ENCODE measurements at regions not wholly inside any gene's neighbourhood (a gene's known extent, or its start where the extent isn't known, plus 50 kb on each side); places are given as distances from the start of the nearest gene placed in this dataset.

- no peak for DNase-seq
These were observed 53.8 kb upstream of the FBN2 start for GRCh38 chr5:128591598-128592455.

- DNase-seq: no peak
These were observed 58.0 kb upstream of the FBN2 start for GRCh38 chr5:128596071-128596470.

GRCh38 chr5:128597156-128597555 lies 59.1 kb upstream of the FBN2 start:
- DNase-seq: no peak

GRCh38 chr5:128613128-128613527 lies 75.1 kb upstream of the FBN2 start:
- DNase-seq: no peak

GRCh38 chr5:128613766-128614165 lies 75.7 kb upstream of the FBN2 start:
- no peak for DNase-seq

GRCh38 chr5:128615578-128615977 lies 77.5 kb upstream of the FBN2 start:
- no peak for DNase-seq

GRCh38 chr5:128626536-128627090 lies 88.6 kb upstream of the FBN2 start:
- no peak for DNase-seq

- no peak for DNase-seq
These were observed 89.9 kb upstream of the FBN2 start for GRCh38 chr5:128627939-128628338.

GRCh38 chr5:128629157-128629556 lies 91.1 kb upstream of the FBN2 start:
- DNase-seq: no peak

GRCh38 chr5:128630121-128630520 lies 92.1 kb upstream of the FBN2 start:
- no peak for DNase-seq

- DNase-seq: no peak
These were observed 93.7 kb upstream of the FBN2 start for GRCh38 chr5:128631771-128632170.

GRCh38 chr5:128632264-128632663 lies 94.2 kb upstream of the FBN2 start:
- DNase-seq: no peak

GRCh38 chr5:128633901-128634300 lies 95.9 kb upstream of the FBN2 start:
- DNase-seq: no peak

- DNase-seq: no peak
These were observed 97.3 kb upstream of the FBN2 start for GRCh38 chr5:128635379-128635778.

GRCh38 chr5:128636361-128636760 lies 98.3 kb upstream of the FBN2 start:
- no peak for DNase-seq

- no peak for DNase-seq
These were observed 99.0 kb upstream of the FBN2 start for GRCh38 chr5:128637031-128637430.

- DNase-seq: no peak
These were observed 103.8 kb upstream of the FBN2 start for GRCh38 chr5:128641861-128642260.

- DNase-seq: no peak
These were observed 106.8 kb upstream of the FBN2 start for GRCh38 chr5:128644863-128645262.

GRCh38 chr5:128645581-128645980 lies 107.5 kb upstream of the FBN2 start:
- no peak for DNase-seq

- DNase-seq: no peak
These were observed 108.1 kb upstream of the FBN2 start for GRCh38 chr5:128646176-128646575.

GRCh38 chr5:128649192-128649591 lies 111.1 kb upstream of the FBN2 start:
- no peak for DNase-seq

- DNase-seq: no peak
These were observed 125.0 kb upstream of the FBN2 start for GRCh38 chr5:128662997-128663396.

- DNase-seq: no peak
These were observed 127.8 kb upstream of the FBN2 start for GRCh38 chr5:128665747-128666355.

- DNase-seq: no peak
These were observed 129.1 kb upstream of the FBN2 start for GRCh38 chr5:128667152-128667551.

Data from midbrain (tissue), 1 donor.